ENCODE measurements at regions not wholly inside any gene's neighbourhood (a gene's known extent, or its start where the extent isn't known, plus 50 kb on each side); places are given as distances from the start of the nearest gene placed in this dataset.
"Not testable (repeated sequence)": the region's sequence is repeated elsewhere in the genome, so short reads cannot be mapped to it uniquely, and the experiment has no call there.

DNA sequence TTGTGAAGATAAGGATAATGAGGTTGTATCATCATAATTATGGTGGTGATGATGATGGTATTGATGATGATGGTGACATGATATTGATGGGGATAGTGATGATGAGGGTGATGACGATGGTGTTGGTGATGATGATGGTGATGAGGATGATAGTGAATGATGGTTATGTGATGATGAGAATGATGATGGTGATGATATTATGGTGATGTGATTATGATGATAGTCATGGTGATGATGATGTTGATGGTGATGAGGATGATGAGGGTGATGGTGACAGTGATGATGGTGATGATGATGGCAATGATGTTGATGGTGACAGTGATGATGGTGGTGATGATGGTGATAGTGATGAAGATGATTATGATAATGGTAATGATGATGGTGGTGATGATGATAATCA is 299.9 kb upstream of the ADARB2 start:
- TF ChIP-seq ZNF274 (IDR thresholded peaks at IDR 0.05; ENCODE audit: low read depth, low read length): no peak
- H3K4me3 ChIP-seq (ENCODE audit: low read length): no peak overlapping the region

DNA sequence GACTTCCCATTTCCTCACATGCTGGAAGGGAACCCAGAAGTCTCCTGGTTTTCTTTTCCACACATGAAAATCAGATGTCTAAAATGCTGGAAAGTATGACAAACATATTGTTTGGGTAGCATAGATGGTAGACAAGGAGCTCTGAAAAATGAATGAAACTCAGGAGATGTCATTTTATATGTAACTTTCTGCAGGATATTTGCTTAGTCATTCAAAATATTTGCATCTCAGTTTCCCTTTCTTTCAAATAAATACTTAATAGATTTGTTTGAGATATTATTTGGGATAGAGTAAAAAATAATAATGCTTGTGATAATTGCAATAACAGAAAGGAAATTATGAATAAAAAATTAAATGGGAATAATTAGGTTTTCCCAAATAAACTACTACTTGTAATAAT is 298.9 kb upstream of the ADARB2 start:
- TF ChIP-seq ZNF274 (IDR thresholded peaks at IDR 0.05; ENCODE audit: low read depth, low read length): no peak
- H3K4me3 ChIP-seq (ENCODE audit: low read length): no peak overlapping the region

DNA sequence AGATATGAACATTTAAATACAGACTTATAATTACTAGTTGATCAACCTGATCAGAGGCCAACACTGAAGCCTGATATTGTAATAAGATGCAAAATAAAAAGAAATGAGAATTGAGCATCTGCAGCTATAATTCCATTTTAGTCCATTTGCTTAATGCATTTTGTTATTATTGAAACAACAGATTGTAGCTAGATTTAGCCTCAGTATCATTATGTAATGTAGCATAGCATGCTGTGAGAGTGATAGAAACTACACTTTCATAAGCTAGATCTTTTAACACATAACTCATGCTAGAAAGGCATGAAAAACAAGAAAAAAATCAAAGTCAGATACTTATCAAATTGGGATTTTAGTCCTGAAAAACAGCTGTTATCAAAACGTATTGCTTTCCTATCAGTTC is 292.7 kb upstream of the ADARB2 start:
- no peak overlapping the region for H3K4me3 ChIP-seq (ENCODE audit: low read length)
- TF ChIP-seq ZNF274 (IDR thresholded peaks at IDR 0.05; ENCODE audit: low read depth, low read length): no peak

DNA sequence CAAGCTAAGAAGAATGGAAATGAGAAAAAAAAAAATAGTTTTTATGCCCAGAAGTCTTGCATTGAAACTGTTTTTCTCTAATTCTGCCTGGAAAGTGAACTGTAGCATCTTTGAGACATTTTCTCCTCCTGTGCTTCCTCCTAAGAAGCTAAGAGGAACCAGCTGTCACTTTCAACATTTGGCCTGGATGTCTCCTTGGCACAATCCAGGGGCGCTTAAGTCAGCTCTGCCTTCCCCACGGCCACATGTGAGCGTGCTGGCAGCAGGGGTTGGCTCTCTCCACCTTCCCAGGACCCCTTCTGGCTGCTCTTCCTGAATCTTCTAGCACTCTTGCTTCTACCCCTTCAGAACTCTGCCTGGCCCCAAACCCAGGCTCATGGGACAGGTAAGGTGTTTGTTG is 289.6 kb upstream of the ADARB2 start:
- TF ChIP-seq ZNF274 (IDR thresholded peaks at IDR 0.05; ENCODE audit: low read depth, low read length): no peak

DNA sequence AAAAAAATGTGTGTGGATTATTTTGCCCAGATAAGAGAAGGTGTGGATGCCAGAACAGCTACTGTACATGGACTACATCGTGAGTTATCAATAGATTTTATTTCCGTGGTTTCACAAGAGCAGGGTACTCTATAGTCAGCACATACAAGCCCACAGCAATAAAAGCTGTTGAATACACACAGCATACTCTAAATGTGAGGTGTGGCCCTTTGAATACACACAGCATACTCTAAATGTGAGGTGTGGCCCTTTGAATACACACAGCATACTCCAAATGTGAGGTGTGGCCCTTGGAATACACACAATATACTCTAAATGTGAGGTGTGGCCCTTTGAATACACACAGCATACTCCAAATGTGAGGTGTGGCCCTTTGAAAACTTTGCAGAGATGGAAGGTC is 287.4 kb upstream of the ADARB2 start:
- not testable (repeated sequence) for H3K4me3 ChIP-seq (ENCODE audit: low read length)

More for the DNA sequence above, 289.6 kb upstream of the ADARB2 start:
- H3K4me3 ChIP-seq (ENCODE audit: low read length): no peak overlapping the region

DNA sequence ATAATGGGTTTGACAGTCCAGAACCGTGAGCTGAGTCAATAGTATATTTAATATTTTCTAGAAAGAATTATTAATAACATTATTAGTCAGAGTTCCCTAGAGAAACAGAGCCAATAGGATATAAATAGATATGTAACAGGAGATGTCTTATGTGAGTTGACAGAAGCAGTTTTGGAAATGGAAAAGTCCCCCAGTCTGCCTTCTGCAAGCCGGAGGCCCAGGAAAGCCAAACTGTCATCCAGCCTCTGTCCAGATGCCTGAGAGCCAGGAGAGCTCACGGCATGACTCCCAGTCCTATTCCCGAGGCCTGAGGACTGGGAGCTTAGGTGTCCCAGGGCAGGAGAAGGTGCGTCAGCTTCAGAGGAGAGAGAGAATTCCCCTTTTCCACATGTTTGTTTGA is 286.4 kb upstream of the ADARB2 start:
- H3K4me3 ChIP-seq (ENCODE audit: low read length): no peak overlapping the region
- TF ChIP-seq ZNF274 (IDR thresholded peaks at IDR 0.05; ENCODE audit: low read depth, low read length): no peak

DNA sequence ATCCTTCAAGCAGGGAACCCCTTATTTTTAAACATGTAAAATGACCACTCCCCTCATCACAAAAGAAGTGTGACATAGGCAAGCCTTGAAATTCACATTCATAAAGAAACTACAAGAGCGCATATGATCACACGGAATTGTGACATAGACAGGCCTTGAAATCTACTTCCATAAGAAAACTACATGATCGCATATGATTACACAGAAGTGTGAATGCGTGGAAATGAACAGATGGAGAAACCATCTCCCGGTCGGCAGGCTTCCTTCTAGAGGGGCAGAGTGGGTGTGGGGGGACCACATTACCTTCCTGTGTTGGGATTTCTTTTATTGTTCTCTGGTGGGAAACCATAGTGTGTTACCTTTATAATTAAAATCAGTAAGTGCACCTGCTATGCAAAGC is 285.1 kb upstream of the ADARB2 start:
- H3K4me3 ChIP-seq (ENCODE audit: low read length): no peak overlapping the region
- no peak for TF ChIP-seq ZNF274 (IDR thresholded peaks at IDR 0.05; ENCODE audit: low read depth, low read length)

DNA sequence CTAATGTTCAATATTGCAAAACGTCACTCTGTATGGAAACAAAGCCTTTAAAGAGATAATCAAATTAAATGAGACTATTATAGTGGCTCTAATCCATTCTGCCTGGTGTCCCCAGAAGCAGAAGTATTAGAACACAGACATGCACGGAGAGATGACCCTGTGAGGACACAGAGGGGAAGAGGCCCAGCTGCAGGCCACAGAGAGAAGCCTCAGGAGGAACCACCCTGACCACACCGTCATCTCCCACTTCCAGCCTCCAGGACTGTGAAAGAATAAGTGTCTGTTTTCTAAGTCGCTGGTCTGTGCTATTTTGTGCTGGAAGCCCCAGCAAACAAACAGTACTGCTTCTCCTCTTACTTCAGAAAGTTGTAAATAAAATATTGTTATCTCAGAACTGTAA is 283.5 kb upstream of the ADARB2 start:
- no peak overlapping the region for H3K4me3 ChIP-seq (ENCODE audit: low read length)
- TF ChIP-seq ZNF274 (IDR thresholded peaks at IDR 0.05; ENCODE audit: low read depth, low read length): no peak

DNA sequence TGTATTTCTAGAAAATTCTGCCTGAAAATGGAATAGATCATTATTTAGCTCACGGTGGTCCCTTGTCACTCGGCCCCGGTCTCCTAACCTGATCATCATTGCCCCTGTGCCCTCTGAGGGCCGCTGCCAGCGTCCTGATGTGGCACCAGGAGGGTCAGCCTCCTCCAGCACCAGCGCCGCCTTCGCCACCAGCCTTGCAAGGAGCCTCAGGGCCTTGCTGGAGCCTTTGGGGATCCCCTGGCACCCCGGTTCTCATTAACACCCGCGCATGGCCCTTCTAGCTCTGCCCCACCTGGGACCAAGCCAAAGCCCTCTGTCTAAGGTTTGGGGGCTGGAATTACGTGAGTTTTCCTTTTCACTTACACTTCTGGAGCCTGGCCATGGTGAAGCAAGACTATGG is 282.5 kb upstream of the ADARB2 start:
- TF ChIP-seq ZNF274 (IDR thresholded peaks at IDR 0.05; ENCODE audit: low read depth, low read length): no peak
- H3K4me3 ChIP-seq (ENCODE audit: low read length): no peak overlapping the region

DNA sequence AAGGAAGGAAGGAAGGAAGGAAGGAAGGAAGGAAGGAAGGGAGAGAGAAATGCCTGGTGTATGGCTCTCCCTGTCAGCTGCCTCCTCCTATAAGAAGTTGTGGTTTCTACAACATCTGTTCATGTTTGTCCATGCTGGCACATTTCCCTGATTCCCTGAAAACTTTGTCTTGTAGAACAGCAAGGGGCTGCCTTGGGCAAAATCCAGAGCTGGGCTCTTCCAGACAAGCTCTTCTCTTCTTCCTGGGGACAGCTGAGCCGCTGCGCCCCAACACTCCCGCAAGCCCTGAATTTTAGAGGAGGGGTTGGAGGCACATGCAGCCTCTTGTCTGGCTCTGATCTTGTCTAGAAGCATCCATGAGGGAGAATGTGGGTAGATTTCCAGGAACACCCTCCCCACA is 282.0 kb upstream of the ADARB2 start:
- no peak overlapping the region for H3K4me3 ChIP-seq (ENCODE audit: low read length)
- TF ChIP-seq ZNF274 (IDR thresholded peaks at IDR 0.05; ENCODE audit: low read depth, low read length): no peak

DNA sequence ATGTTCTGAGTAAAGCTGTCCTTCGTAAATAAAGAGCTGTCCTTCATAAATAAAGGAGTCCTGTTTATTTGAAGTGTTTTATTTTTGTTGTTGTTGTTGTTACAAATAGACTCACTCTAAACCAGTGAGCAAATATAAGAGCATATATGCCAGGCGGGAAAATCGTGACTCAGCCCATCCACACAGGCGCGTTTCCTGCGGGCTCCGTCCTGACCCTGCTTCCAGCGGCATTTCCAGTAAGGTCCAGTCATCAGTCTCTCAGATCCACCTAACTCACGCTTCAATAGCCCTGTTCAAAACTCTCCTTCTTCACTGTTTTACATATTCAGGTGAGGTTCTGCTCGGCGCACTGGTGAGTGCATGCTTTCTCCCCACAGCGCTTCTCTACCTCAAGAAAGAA is 277.2 kb upstream of the ADARB2 start:
- no peak overlapping the region for H3K4me3 ChIP-seq (ENCODE audit: low read length)
- TF ChIP-seq ZNF274 (IDR thresholded peaks at IDR 0.05; ENCODE audit: low read depth, low read length): no peak

DNA sequence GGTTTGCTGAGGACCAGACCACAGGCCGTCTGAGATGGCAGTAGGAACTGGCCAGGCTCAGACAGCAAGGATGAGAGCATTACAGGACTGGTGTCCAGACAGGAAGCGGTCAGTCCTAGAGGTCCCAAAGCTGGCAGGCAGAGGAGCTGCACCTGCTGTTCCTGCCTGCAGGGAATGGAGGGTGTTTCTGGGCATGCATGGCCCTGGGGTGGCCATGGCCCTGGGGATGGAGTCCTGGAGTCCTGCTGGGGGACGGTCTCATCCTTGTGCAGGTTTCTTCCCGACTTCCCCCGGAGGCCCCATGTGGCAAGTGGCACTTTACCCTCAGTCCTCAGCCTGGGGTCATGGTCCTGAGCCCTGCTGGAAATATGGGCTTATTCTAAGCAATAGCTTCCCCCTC is 274.9 kb upstream of the ADARB2 start:
- H3K4me3 ChIP-seq (ENCODE audit: low read length): no peak overlapping the region
- TF ChIP-seq ZNF274 (IDR thresholded peaks at IDR 0.05; ENCODE audit: low read depth, low read length): no peak

DNA sequence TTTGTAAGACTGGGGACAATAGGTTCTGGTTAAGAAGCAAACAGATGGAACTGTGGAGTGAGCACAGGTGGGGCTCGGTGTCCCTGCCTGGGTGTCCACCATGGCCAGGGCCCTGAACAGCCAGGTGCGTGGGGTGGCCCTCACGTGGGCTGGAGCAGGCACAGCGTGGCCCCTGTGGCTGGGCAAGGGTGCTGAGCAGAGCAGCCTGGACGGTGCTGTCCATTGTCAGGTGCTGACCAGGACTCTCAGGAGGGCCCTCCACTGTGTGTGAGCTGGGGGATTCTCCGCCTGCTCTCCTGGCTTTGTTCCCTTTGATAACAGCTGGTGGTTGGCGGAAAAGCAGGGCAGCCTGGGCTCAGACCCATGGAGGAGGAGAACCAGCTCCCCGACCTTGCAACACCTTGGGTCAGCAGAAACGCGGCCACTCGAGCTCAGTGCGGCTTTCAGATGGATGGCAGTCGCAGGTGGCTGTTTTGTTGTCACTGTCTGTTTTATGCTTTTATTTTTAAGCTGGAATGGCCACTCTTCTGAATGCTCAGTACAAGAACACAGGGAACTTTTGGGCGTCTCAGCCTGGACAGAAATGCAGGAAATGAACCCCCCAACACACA is 273.9 kb upstream of the ADARB2 start:
- H3K4me3 ChIP-seq (ENCODE audit: low read length): no peak overlapping the region
- no peak for TF ChIP-seq ZNF274 (IDR thresholded peaks at IDR 0.05; ENCODE audit: low read depth, low read length)

DNA sequence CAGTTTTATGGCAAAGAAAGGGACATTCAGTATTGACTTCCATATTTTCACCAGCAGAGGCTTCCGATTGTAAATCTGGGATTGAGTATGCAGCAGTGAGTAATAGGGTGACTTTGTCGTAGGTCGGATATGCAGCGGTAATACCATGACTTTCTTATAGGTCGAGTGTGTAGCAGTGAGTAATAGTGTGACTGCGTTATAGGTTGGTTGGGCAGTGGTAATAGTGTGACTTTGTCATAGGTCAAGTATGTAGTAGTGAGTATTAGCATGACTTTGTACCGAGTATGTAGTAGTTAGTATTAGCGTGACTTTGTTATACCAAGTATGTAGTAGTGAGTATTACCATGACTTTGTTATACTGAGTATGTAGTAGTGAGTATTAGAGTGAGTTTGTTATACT is 268.2 kb upstream of the ADARB2 start:
- TF ChIP-seq ZNF274 (IDR thresholded peaks at IDR 0.05; ENCODE audit: low read depth, low read length): no peak
- H3K4me3 ChIP-seq (ENCODE audit: low read length): no peak overlapping the region

DNA sequence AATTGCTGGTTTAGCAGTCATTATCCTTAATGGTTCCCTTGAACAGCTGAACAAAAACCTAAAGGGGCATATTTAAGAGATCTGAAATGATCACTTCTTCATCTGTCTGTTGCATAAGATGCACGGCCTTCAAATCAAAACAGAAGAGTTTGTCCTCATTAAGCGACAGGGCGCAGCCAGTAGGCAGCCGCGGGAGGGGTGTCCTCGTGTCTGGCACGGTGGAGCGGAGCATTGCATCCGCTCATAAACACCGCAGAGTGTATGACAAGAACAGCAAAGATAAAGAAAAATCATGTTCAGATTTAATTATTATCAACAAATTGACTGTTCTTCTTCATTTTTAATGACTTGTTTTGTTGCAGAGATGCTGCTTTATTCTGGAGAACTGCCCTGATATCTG is 255.6 kb upstream of the ADARB2 start:
- no peak for TF ChIP-seq ZNF274 (IDR thresholded peaks at IDR 0.05; ENCODE audit: low read depth, low read length)
- H3K4me3 ChIP-seq (ENCODE audit: low read length): no peak overlapping the region

DNA sequence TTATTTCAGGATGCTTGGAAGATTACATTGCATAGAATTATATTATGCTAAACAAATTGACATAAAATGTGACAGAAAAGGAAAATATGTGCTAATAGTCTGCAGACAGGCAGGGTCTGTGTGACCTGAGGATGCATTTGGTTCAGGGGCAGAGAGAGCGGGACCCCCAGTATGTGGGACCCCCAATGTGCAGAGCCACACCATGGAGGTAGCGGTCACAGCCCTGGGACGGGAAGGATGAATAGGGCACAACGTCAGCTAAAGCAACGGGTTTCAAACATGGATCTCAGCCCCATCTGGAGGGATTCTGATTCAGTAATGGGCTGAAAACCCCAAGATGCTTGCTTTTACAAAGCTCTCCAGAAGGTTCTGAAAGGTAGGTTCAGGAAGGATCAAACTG is 251.8 kb upstream of the ADARB2 start:
- no peak overlapping the region for H3K4me3 ChIP-seq (ENCODE audit: low read length)
- TF ChIP-seq ZNF274 (IDR thresholded peaks at IDR 0.05; ENCODE audit: low read depth, low read length): no peak

All from GM08714 (cell line).